Activated CD4-positive, alpha-beta T cell treated with anti-CD3 and anti-CD28 coated beads, Interleukin-2, amount 10 ng/mL, durations not matched to agents 24 days and 14 days (primary cell): ENCODE measurements at regions not wholly inside any gene's neighbourhood (a gene's known extent, or its start where the extent isn't known, plus 50 kb on each side); places are given as distances from the start of the nearest gene placed in this dataset.

Source experiments
- DNase-seq: peaks from one replicate; pipeline ENCODE4 v3.0.0; 2022
- H3K27ac Mint-ChIP-seq: one replicate; pipeline ENCODE4 v1.8.0; 2022; ENCODE audit warnings: mild to moderate bottlenecking, mixed read lengths
- H3K27me3 Mint-ChIP-seq: one replicate; pipeline ENCODE4 v1.8.0; 2022; ENCODE audit warnings: mixed read lengths
- H3K36me3 Mint-ChIP-seq: one replicate; pipeline ENCODE4 v1.8.0; 2022; ENCODE audit warnings: low read depth, mild to moderate bottlenecking, mixed read lengths
- H3K4me1 Mint-ChIP-seq: one replicate; pipeline ENCODE4 v1.8.0; 2021; ENCODE audit warnings: mixed read lengths
- H3K4me3 Mint-ChIP-seq: one replicate; pipeline ENCODE4 v1.8.0; 2022; ENCODE audit warnings: mild to moderate bottlenecking, moderate library complexity, mixed read lengths
- H3K9me3 Mint-ChIP-seq: one replicate; pipeline ENCODE4 v1.8.0; 2021; ENCODE audit warnings: mixed read lengths
- intact Hi-C: fragments of 100-400 bp; cut with micrococcal nuclease; formaldehyde crosslinking; loops from one replicate; pipeline ENCODE4 v1.15.1; 2023

DNA sequence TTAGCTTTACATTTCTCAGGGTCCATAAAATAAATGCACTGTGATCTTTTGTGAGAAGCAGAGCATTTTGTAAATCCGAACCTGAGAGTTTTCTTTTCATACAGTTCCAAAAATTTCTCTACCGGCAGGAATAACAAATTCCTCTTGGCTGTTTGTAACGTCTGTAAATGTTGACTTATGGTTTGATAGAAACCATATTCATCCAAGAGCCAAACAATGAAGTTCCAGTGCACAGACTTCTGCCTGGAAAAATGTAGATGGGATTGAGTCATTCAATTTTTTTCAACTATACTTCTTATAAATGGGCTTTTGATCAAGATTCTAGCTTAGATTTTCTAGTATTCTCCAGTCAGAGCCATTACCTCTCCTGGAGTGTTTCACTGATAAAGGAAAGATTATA lies 530.6 kb downstream of the TFEC start:
- no peaks in the 10 kb centered on the region for H3K9me3 Mint-ChIP-seq
- H3K27ac Mint-ChIP-seq = no peak overlapping the region
- H3K4me1 Mint-ChIP-seq = no peaks in the 10 kb centered on the region
- no peak overlapping the region for H3K4me3 Mint-ChIP-seq
- H3K36me3 Mint-ChIP-seq = no peaks in the 10 kb centered on the region
- H3K27me3 Mint-ChIP-seq = no peaks in the 10 kb centered on the region
- DNase-seq = no peak
- intact Hi-C loops = no loop called here

DNA sequence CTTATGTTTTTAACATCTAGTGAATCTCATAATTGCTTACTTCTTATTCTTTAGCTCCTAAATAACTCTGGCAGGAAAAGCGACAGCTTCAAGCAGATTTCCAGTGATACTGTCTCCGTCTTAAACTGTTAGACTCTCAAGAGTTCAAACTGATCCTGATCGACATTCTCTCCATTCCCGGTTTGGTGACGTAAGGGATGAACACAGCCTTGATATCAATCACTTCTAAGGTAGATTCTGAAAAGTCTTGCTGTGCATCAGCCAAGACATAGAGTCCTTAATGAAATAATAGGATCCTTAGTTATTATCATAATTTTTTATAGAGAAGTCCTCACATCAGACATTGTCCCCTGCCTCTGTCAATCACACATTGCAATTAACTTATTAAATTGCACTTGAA lies 534.6 kb downstream of the TFEC start:
- DNase-seq = no peak
- H3K4me1 Mint-ChIP-seq = no peaks in the 10 kb centered on the region
- intact Hi-C loops = no loop called here
- H3K9me3 Mint-ChIP-seq = no peaks in the 10 kb centered on the region
- no peak overlapping the region for H3K4me3 Mint-ChIP-seq
- no peaks in the 10 kb centered on the region for H3K36me3 Mint-ChIP-seq
- no peaks in the 10 kb centered on the region for H3K27me3 Mint-ChIP-seq
- H3K27ac Mint-ChIP-seq = no peak overlapping the region

DNA sequence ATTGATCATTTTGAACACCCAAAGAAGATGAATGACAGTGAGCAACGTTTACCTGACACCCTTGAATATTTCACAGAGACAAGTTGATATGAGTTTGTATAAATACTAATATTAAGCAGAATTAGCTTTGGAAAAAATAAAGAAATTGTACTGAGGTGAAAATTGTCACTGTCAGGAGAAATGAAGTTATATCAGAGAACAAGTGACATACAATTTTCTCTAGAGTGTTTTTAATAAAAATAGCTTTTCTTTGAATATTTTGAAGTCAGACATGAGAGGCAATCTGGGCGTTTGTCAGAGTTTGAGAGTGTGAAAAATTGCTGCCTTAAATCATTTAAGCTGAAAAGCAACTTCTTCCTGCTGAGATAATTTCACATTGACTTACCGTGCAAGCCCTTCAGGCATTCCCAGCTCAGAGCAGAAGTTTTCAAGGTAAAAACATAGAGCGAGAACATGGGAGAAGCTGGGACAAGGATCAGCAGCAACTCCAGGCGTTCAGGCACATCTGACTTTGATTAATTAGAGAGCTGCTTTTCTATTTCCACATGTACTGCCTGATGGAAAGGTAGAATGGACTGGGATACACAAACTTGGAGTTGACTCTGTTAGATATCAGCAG lies 535.9 kb downstream of the TFEC start:
- no peaks in the 10 kb centered on the region for H3K4me1 Mint-ChIP-seq
- DNase-seq = no peak
- no peaks in the 10 kb centered on the region for H3K9me3 Mint-ChIP-seq
- H3K27me3 Mint-ChIP-seq = no peaks in the 10 kb centered on the region
- intact Hi-C loops = no loop called here
- no peaks in the 10 kb centered on the region for H3K36me3 Mint-ChIP-seq
- no peak overlapping the region for H3K4me3 Mint-ChIP-seq
- H3K27ac Mint-ChIP-seq = no peak overlapping the region

DNA sequence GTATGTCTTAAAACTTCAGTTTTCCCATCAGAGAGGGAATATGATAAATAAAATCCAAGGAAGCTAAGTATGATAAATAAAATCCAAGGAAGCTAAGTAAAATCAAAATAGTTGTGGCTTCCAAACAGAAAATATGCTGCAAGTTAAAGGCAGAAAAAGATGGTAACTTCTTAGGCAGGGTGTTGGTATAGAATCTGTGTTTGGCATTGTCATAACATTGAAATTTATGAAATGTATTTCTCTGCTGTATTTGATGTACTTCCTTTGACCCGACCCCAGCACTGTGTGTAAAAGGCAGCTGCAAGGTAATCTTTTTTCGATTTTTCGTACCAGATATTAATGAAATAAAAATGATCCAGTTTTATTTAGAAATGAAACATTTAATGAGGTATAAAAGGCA lies 537.2 kb downstream of the TFEC start:
- Mint-ChIP-seq H3K27ac (no peak overlapping the region), H3K27me3 (no peaks in the 10 kb centered on the region), H3K4me1 (no peaks in the 10 kb centered on the region), H3K9me3 (no peaks in the 10 kb centered on the region), H3K4me3 (no peak overlapping the region), H3K36me3 (no peaks in the 10 kb centered on the region)
- intact Hi-C loops = no loop called here
- no peak for DNase-seq

DNA sequence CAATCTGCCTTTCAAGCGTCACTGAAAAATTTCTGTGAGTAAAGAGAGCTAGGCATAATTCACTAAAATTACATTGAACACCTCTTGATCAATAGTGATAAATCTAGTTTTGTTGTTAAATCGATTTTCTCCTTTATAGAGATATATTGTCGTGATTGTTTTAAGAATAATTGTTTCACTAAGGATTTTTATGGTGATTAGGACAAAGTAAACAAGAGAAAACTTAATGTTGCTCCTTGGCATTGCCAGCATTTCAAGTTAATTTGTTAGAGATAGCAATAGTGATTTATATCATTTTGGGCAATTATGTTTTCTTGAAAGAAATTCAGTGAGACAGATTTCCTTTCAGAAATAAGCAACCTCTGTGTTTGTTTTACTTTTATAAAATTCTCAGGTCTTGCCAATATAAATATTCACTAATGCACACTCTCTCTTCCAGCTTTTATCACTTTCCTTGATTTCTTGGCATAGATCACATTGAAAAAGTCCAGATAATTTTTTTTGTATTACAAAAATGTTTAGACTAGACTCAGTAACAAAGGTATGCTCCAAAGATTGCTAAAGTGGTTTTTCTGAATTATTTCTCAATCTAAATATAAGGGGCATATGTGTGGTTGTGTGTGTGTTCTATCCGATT lies 538.7 kb downstream of the TFEC start:
- no peaks in the 10 kb centered on the region for H3K4me1 Mint-ChIP-seq

DNA sequence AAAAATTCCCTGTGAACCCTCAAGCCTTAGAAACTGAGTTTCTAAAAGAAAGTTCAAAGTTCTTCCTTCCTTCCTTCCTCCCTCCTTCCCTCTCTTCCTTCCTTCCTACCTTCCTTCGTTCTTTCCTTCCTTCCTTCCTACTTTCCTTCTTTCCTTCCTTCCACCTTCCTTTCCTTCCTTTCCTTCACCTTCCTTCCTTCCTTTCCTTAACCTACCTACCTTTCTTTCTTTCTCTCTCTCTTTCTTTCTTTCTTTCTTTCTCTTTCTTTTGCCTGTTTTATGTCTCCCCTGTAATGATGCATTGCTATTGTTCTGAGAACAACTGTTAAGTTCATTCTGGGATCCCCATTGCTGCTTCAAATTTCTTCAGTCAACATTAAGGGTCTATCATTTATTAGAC lies 551.1 kb downstream of the TFEC start:
- no peak overlapping the region for H3K27ac Mint-ChIP-seq
- H3K4me3 Mint-ChIP-seq = no peak overlapping the region
- DNase-seq = no peak
- H3K4me1 Mint-ChIP-seq = peaks cover 6% of the 10 kb centered on the region
- H3K36me3 Mint-ChIP-seq = no peaks in the 10 kb centered on the region
- intact Hi-C loops = loop anchor here (10.0 kb wide), 1 partner anchor 615 kb away; no protein-coding TSS in a partner anchor
- peaks cover 34% of the 10 kb centered on the region for H3K27me3 Mint-ChIP-seq
- H3K9me3 Mint-ChIP-seq = no peaks in the 10 kb centered on the region

More for the DNA sequence above, 538.7 kb downstream of the TFEC start:
- Mint-ChIP-seq H3K9me3 (no peaks in the 10 kb centered on the region), H3K27me3 (no peaks in the 10 kb centered on the region), H3K4me3 (no peak overlapping the region), H3K36me3 (no peaks in the 10 kb centered on the region), H3K27ac (no peak overlapping the region)
- intact Hi-C loops = no loop called here
- no peak for DNase-seq

GRCh38 chr7:115478426-115478825 lies 552.1 kb downstream of the TFEC start:
- no peak for DNase-seq
- intact Hi-C loops = loop anchor here (10.0 kb wide), 1 partner anchor 614 kb away; no protein-coding TSS in a partner anchor
- H3K36me3 Mint-ChIP-seq = no peaks in the 10 kb centered on the region
- H3K27ac Mint-ChIP-seq = no peak overlapping the region
- H3K27me3 Mint-ChIP-seq = peaks cover 34% of the 10 kb centered on the region
- no peaks in the 10 kb centered on the region for H3K9me3 Mint-ChIP-seq
- no peak overlapping the region for H3K4me3 Mint-ChIP-seq
- peaks cover 6% of the 10 kb centered on the region for H3K4me1 Mint-ChIP-seq

DNA sequence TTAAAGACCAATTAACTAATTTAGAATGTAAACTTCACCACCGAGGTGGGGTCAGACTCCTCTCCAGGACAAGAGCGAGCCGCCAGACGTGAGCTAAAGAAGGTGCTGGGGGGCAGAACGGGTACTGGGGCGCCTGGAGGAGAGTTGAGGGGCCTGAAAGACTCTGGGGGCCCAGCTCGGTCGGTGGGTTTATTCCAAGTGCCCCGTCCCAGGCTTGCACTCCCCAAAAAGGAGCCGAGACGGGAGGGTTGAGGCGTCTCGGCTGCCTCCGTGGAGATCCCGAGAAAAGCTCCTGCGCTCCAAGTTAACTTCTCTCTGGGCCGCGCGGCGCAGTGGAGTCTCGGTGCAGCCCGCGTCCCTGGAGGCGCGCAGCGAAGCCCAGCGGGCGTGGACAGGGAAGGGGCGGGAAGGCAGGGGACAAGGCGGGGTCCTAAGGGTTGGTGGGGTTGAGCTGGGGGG lies 553.3 kb downstream of the TFEC start:
- no peaks in the 10 kb centered on the region for H3K36me3 Mint-ChIP-seq
- peaks cover 35% of the 10 kb centered on the region for H3K27me3 Mint-ChIP-seq
- H3K4me3 Mint-ChIP-seq = peak overlapping the region; percentile 64
- no peaks in the 10 kb centered on the region for H3K9me3 Mint-ChIP-seq
- no peak overlapping the region for H3K27ac Mint-ChIP-seq
- no peak for DNase-seq
- H3K4me1 Mint-ChIP-seq = peaks cover 6% of the 10 kb centered on the region
- intact Hi-C loops = loop anchor here (10.0 kb wide), 1 partner anchor 612 kb away; no protein-coding TSS in a partner anchor

DNA sequence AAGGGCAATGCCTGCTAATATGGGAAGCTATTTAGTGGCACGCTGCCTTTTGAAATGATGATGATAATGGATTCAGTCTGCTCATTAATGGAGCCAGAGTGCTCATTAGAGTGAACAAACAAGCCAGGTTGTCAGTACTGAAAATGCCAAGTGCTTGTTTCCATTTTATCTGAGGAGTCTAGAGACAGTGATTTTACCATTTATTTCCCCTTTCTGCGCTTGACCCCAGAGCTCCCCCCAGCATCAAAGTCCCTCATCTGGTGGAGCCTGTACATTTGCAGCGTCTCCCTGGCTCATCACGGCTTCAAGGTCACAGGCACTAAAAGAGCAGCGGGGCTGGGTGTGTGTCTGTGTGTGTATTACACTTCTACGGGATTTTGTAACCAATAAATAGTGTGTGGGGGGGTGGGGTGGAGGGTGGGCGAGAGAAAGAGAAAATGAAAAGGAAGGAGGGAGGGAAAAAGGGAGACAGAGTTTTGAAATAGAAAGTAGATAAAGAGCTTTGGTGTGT lies 553.8 kb downstream of the TFEC start:
- intact Hi-C loops = loop anchor here (10.0 kb wide), 1 partner anchor 612 kb away; no protein-coding TSS in a partner anchor
- no peak overlapping the region for H3K27ac Mint-ChIP-seq
- no peak for DNase-seq
- H3K4me3 Mint-ChIP-seq = peak overlapping the region; percentile 64
- peaks cover 36% of the 10 kb centered on the region for H3K27me3 Mint-ChIP-seq
- H3K36me3 Mint-ChIP-seq = no peaks in the 10 kb centered on the region
- peaks cover 6% of the 10 kb centered on the region for H3K4me1 Mint-ChIP-seq
- H3K9me3 Mint-ChIP-seq = no peaks in the 10 kb centered on the region

- no peak for DNase-seq
- intact Hi-C loops = loop anchor here (10.0 kb wide), 1 partner anchor 611 kb away; no protein-coding TSS in a partner anchor
- Mint-ChIP-seq H3K27ac (no peak overlapping the region), H3K4me3 (no peak overlapping the region), H3K27me3 (peaks cover 36% of the 10 kb centered on the region), H3K4me1 (peaks cover 6% of the 10 kb centered on the region), H3K36me3 (no peaks in the 10 kb centered on the region), H3K9me3 (no peaks in the 10 kb centered on the region)
Observed at GRCh38 chr7:115475761-115476385, 554.0 kb downstream of the MDFIC start.

DNA sequence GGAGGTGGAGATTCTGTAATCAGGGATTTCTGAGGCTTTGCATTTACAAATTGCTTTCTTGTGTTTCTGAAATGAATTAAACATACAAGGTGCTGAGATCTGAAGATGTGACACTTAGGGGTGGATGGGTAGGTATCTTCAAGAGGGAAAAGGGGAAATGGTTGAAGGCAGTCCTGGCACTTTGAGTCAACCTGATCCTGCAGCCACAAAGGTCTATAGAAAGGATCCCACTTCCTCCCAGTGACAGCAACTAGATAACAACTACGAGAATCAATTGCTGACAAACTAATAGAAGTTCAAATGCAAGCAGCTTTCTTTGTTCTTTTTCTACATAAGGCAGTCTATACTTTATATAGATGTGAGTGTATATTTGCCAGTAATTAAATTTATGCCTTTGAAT lies 553.3 kb downstream of the MDFIC start:
- H3K9me3 Mint-ChIP-seq = no peaks in the 10 kb centered on the region
- peaks cover 36% of the 10 kb centered on the region for H3K27me3 Mint-ChIP-seq
- H3K27ac Mint-ChIP-seq = peak overlapping the region; percentile 17

GRCh38 chr7:115474137-115474536 lies 552.2 kb downstream of the MDFIC start:
- Mint-ChIP-seq H3K27ac (no peak overlapping the region), H3K4me1 (peaks cover 6% of the 10 kb centered on the region), H3K4me3 (no peak overlapping the region), H3K36me3 (no peaks in the 10 kb centered on the region), H3K9me3 (no peaks in the 10 kb centered on the region), H3K27me3 (peaks cover 31% of the 10 kb centered on the region)
- DNase-seq = no peak
- intact Hi-C loops = loop anchor here (5.0 to 10.0 kb wide), 2 partner anchors 609 to 1392 kb away; no protein-coding TSS in a partner anchor

More for the DNA sequence above, 553.3 kb downstream of the MDFIC start:
- H3K4me1 Mint-ChIP-seq = peaks cover 6% of the 10 kb centered on the region
- H3K4me3 Mint-ChIP-seq = no peak overlapping the region
- DNase-seq = no peak
- no peaks in the 10 kb centered on the region for H3K36me3 Mint-ChIP-seq
- intact Hi-C loops = loop anchor here (10.0 kb wide), 1 partner anchor 610 kb away; no protein-coding TSS in a partner anchor

DNA sequence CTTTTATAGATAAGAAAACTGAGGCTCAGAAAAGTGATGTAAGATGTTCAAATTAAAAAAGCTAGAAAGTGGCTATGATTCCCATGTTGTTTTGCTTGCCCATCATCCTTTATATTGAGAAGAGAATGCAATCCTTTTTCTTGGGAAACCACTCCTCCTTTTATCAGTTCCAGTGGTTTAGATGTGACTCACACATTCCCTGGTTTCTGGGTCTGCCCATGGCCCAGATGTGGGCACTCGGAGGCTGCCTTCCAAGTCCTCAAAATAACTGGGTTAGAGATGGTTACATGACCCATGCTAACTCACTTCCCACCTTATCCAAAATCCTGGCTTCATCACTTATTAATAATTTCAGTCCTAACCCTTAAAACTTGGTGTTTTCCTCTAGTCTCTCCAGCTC lies 550.0 kb downstream of the MDFIC start:
- Mint-ChIP-seq H3K27ac (no peak overlapping the region), H3K27me3 (peaks cover 19% of the 10 kb centered on the region), H3K4me1 (peaks cover 4% of the 10 kb centered on the region), H3K9me3 (no peaks in the 10 kb centered on the region), H3K36me3 (no peaks in the 10 kb centered on the region), H3K4me3 (no peak overlapping the region)
- intact Hi-C loops = loop anchor here (5.0 to 10.0 kb wide), 2 partner anchors 607 to 1390 kb away; no protein-coding TSS in a partner anchor
- no peak for DNase-seq
